NT2/D1 (cell line): ENCODE measurements at regions not wholly inside any gene's neighbourhood (a gene's known extent, or its start where the extent isn't known, plus 50 kb on each side); places are given as distances from the start of the nearest gene placed in this dataset.

ENCODE experiments used
- DNase-seq: peaks from one replicate; pipeline ENCODE4 v3.0.0-alpha.2; 2011; ENCODE audit warnings: low read depth, low spot score
- H3K27me3 ChIP-seq: 2 replicates; pipeline ENCODE4 v1.6.0; 2011; ENCODE audit warnings: mild to moderate bottlenecking; ENCODE audit not compliant: insufficient read length, insufficient read depth
- H3K36me3 ChIP-seq: 2 replicates; pipeline ENCODE4 v1.6.1; 2011; ENCODE audit warnings: mild to moderate bottlenecking, low read length, mixed read lengths; ENCODE audit not compliant: insufficient read depth, insufficient read length
- H3K4me1 ChIP-seq: 2 replicates; pipeline ENCODE4 v1.5.1; 2011; ENCODE audit not compliant: insufficient read depth, insufficient read length
- H3K4me3 ChIP-seq: 2 replicates; pipeline ENCODE4 v1.5.1; 2011; ENCODE audit warnings: low read depth; ENCODE audit not compliant: insufficient read length
- H3K9ac ChIP-seq: 2 replicates; pipeline ENCODE4 v1.6.0; 2011; ENCODE audit warnings: low read depth; ENCODE audit not compliant: insufficient read length
- H3K9me3 ChIP-seq: 2 replicates; pipeline ENCODE4 v1.5.1; 2011; ENCODE audit warnings: mild to moderate bottlenecking, low read length; ENCODE audit not compliant: insufficient read depth
- SUZ12 ChIP-seq: IDR thresholded peaks from 2 replicates; pipeline ENCODE4 v1.6.1; 2011; ENCODE audit not compliant: insufficient read length, insufficient read depth; ENCODE audit errors: extremely low read depth
- YY1 ChIP-seq: IDR thresholded peaks from 2 replicates; pipeline ENCODE4 v1.6.1; 2011; ENCODE audit not compliant: insufficient read length, insufficient read depth
- ZNF274 ChIP-seq: IDR thresholded peaks from 2 replicates; pipeline ENCODE4 v1.6.1; 2011; ENCODE audit warnings: mild to moderate bottlenecking, low read depth, low read length

GRCh38 chr4:45358573-45359506 is 632.5 kb upstream of the GNPDA2 start:
- Histone ChIP-seq H3K4me3 (no peak overlapping the region), H3K4me1 (no peaks in the 10 kb centered on the region), H3K27me3 (no peaks in the 10 kb centered on the region), H3K9me3 (peaks cover 23% of the 10 kb centered on the region), H3K36me3 (no peaks in the 10 kb centered on the region), H3K9ac (no peak overlapping the region)
- peak; percentile 63 for DNase-seq
- TF ChIP-seq ZNF274 (no peak), YY1 (no peak), SUZ12 (no peak)

DNA sequence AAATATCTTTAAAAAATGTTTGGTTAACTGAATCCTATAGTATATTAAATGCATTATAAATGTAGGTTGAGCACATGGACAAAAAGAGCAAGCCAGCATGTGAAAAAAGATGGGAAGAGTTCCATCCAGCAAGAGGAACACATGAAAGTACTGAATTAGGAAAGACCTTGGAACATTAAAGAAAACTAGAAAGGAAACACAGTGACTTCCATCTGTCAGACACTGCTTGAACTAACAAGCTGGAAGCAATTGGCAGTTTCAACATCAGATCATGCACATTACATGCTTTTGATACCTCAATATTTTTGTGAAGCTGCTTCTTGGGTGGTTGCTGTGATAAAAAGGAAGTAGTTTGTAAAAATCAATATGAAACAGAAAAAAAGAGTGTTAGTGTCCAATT is 626.8 kb upstream of the GNPDA2 start:
- no peak overlapping the region for H3K9ac ChIP-seq
- no peaks in the 10 kb centered on the region for H3K27me3 ChIP-seq
- no peak for TF ChIP-seq ZNF274
- no peak for TF ChIP-seq SUZ12
- no peak overlapping the region for H3K4me3 ChIP-seq
- H3K9me3 ChIP-seq: no peaks in the 10 kb centered on the region; the same call in 1 of the 2 replicates
- no peaks in the 10 kb centered on the region for H3K36me3 ChIP-seq
- H3K4me1 ChIP-seq: no peaks in the 10 kb centered on the region
- no peak for DNase-seq

DNA sequence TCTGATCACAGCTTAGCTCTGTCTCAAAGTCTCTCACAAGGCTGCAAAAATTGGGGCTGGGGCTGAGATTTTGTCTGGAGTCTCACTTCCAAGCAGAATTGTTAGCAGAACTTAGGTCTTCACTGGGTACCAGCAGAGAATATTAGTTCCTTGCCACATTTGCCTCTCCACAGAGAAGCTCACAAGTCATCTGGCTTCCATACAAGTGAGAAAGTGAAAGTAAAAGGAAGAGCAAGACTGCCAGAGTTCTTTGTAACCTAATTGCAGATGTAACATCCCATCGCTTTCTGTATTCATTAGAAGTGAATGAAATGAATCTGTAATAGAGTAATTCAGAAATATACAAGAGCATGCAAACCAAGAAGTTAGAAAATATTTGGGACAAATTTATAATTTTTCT is 624.1 kb upstream of the GNPDA2 start:
- no peak for DNase-seq
- Histone ChIP-seq H3K4me3 (no peak overlapping the region), H3K27me3 (no peaks in the 10 kb centered on the region), H3K36me3 (no peaks in the 10 kb centered on the region), H3K9me3 (no peaks in the 10 kb centered on the region), H3K4me1 (no peaks in the 10 kb centered on the region), H3K9ac (no peak overlapping the region)
- TF ChIP-seq YY1: no peak
- TF ChIP-seq ZNF274: no peak
- no peak for TF ChIP-seq SUZ12

DNA sequence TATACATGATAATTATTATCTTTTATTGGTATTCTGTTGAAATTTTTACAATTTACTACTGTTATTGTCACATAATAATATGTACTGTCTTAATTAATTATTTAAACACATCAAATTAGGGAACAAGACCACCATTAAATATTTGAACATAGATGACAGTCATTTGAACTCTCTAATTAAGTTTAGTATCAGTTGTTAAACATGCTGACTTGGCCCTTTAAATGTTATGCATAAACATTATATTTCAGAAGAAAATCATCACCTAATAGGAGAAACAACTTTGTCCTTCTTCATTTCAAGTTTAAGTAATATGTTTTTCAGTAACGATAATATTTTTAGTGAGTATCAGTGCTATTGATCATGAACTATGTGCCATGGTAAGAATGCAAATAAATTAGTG is 623.5 kb upstream of the GNPDA2 start:
- no peak overlapping the region for H3K9ac ChIP-seq
- no peaks in the 10 kb centered on the region for H3K27me3 ChIP-seq
- no peaks in the 10 kb centered on the region for H3K4me1 ChIP-seq
- DNase-seq: no peak
- H3K4me3 ChIP-seq: no peak overlapping the region
- TF ChIP-seq SUZ12 (no peak), ZNF274 (no peak), YY1 (no peak)
- H3K36me3 ChIP-seq: no peaks in the 10 kb centered on the region
- H3K9me3 ChIP-seq: no peaks in the 10 kb centered on the region

GRCh38 chr4:45346816-45347435 is 620.6 kb upstream of the GNPDA2 start:
- no peaks in the 10 kb centered on the region for H3K36me3 ChIP-seq
- DNase-seq: no peak
- H3K27me3 ChIP-seq: no peaks in the 10 kb centered on the region
- no peaks in the 10 kb centered on the region for H3K4me1 ChIP-seq
- no peak overlapping the region for H3K4me3 ChIP-seq
- no peaks in the 10 kb centered on the region for H3K9me3 ChIP-seq
- no peak overlapping the region for H3K9ac ChIP-seq
- TF ChIP-seq YY1: no peak

- TF ChIP-seq ZNF274 (no peak), SUZ12 (no peak), YY1 (no peak)
- Histone ChIP-seq H3K27me3 (no peaks in the 10 kb centered on the region), H3K36me3 (no peaks in the 10 kb centered on the region), H3K9me3 (no peaks in the 10 kb centered on the region), H3K9ac (no peak overlapping the region), H3K4me3 (no peak overlapping the region), H3K4me1 (no peaks in the 10 kb centered on the region)
- DNase-seq: no peak
Observed at GRCh38 chr4:45345558-45345957, 619.2 kb upstream of the GNPDA2 start.

DNA sequence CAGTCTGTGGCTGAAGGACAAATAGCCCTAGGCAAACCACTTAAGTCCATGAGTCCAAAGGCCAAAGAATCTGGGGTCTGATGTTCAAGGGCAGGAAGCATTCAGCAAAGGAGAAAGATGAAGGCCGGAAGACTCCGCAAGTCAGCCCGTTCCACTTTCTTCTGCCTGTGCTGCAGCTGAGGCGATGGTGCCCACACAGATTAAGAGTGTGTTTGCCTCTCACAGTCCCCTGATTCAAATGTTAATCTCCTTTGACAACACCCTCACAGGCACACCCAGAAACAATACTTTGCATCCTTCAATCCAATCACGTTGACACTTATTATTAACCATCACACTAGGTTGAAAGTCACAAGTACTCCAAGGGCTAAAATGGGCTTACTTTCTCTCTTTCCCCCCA is 605.4 kb upstream of the GNPDA2 start:
- H3K36me3 ChIP-seq: no peaks in the 10 kb centered on the region
- H3K9ac ChIP-seq: no peak overlapping the region
- H3K4me3 ChIP-seq: no peak overlapping the region
- no peak for DNase-seq
- H3K9me3 ChIP-seq: no peaks in the 10 kb centered on the region
- TF ChIP-seq YY1: no peak
- no peaks in the 10 kb centered on the region for H3K27me3 ChIP-seq
- no peaks in the 10 kb centered on the region for H3K4me1 ChIP-seq
